B cell (primary cell): ENCODE measurements at regions not wholly inside any gene's neighbourhood (a gene's known extent, or its start where the extent isn't known, plus 50 kb on each side); places are given as distances from the start of the nearest gene placed in this dataset.

Experiments used
- ATAC-seq: fragments of 200-7000 bp; cut with Tn5 transposase; one replicate; pipeline ENCODE4 v1.10.0; 2021; ENCODE audit warnings: low read depth, mild to moderate bottlenecking, moderate number of reproducible peaks, moderate library complexity
- CTCF ChIA-PET: fragments of 350-600 bp; sonication (Branson Sonifier 250); formaldehyde crosslinking; loops from one replicate; lab custom pipeline; 2021; ENCODE audit warnings: antibody characterized with exemption, inconsistent platforms; lab: Charles Lee
- POLR2A ChIA-PET: fragments of 350-600 bp; sonication (Branson Sonifier 250); formaldehyde crosslinking; loops from one replicate; lab custom pipeline; 2021; ENCODE audit warnings: antibody characterized with exemption; lab: Charles Lee
- DNase-seq: peaks from one replicate; pipeline ENCODE4 v3.0.0; 2013
- H2AFZ ChIP-seq: 2 replicates; pipeline ENCODE4 v1.6.1; 2012; ENCODE audit warnings: mild to moderate bottlenecking, low read depth, low read length; ENCODE audit not compliant: insufficient read depth, poor library complexity, severe bottlenecking
- H3K27ac ChIP-seq, 2 donors: 1 replicate in 1 of 2; 2 replicates in 1 of 2; pipeline ENCODE4 v1.5.1; 2012 to 2013; ENCODE audit warnings: low read length in 2 of 2, mild to moderate bottlenecking in 2 of 2, moderate library complexity in 1 of 2
- H3K27me3 ChIP-seq, 4 experiments: fragments of 200-600 bp in 1 of 4; sonication (generic) in 1 of 4; replicated peaks in 1 of 4; 1 replicate in 2 of 4; 2 replicates in 2 of 4; pipeline versions ENCODE4 v1.6.1 to v1.7.0; 2013 to 2016; ENCODE audit warnings: low read length in 3 of 4, mild to moderate bottlenecking in 2 of 4, mixed read lengths in 1 of 4, moderate library complexity in 1 of 4; ENCODE audit not compliant: insufficient read depth in 4 of 4, control insufficient read depth in 3 of 4; ENCODE audit errors: control extremely low read depth in 1 of 4
- H3K36me3 ChIP-seq, 2 experiments: replicated peaks in 1 of 2; 1 replicate in 1 of 2; 2 replicates in 1 of 2; pipeline versions ENCODE4 v1.6.1 to v1.7.1; 2013; ENCODE audit warnings: low read length in 1 of 2; ENCODE audit not compliant: insufficient read depth in 2 of 2, control insufficient read depth in 1 of 2; ENCODE audit errors: control extremely low read depth in 1 of 2, extremely low read depth in 1 of 2
- H3K4me1 ChIP-seq, 2 donors: fragments of 200-600 bp in 1 of 2; sonication (generic) in 1 of 2; 1 replicate in 1 of 2; 2 replicates in 1 of 2; pipeline versions ENCODE4 v1.5.1 to v1.6.1; 2013 to 2017; ENCODE audit warnings: low read length in 2 of 2; ENCODE audit not compliant: control insufficient read depth in 2 of 2, insufficient read depth in 2 of 2
- H3K4me2 ChIP-seq: replicated peaks from 2 replicates; pipeline ENCODE3; 2012; ENCODE audit warnings: mild to moderate bottlenecking, low read depth, low read length; ENCODE audit not compliant: poor library complexity, severe bottlenecking
- H3K4me3 ChIP-seq, 5 experiments: fragments of 200-600 bp in 1 of 5; sonication (generic) in 1 of 5; 1 replicate in 3 of 5; 2 replicates in 2 of 5; pipeline versions ENCODE4 v1.5.1 to v1.7.0; 2011 to 2016; ENCODE audit warnings: low read length in 4 of 5, mild to moderate bottlenecking in 4 of 5, low read depth in 2 of 5, control low read depth in 1 of 5, moderate library complexity in 1 of 5; ENCODE audit not compliant: insufficient read depth in 1 of 5; ENCODE audit errors: control extremely low read depth in 1 of 5, extremely low read depth in 1 of 5
- H3K79me2 ChIP-seq: fragments of 200-600 bp; sonication (generic); one replicate; pipeline ENCODE4 v1.6.0; 2016; ENCODE audit warnings: low read length; ENCODE audit not compliant: control insufficient read depth, insufficient read depth
- H3K9ac ChIP-seq: fragments of 200-600 bp; sonication (generic); 2 replicates; pipeline ENCODE4 v1.6.1; 2017; ENCODE audit warnings: mild to moderate bottlenecking, low read length, moderate library complexity
- H3K9me3 ChIP-seq, 3 donors: one replicate each; pipeline versions ENCODE4 v1.6.1 to v1.7.1; 2013; ENCODE audit warnings: low read length in 2 of 3; ENCODE audit not compliant: control insufficient read depth in 2 of 3, insufficient read depth in 1 of 3; ENCODE audit errors: control extremely low read depth in 1 of 3
- H4K20me1 ChIP-seq: 2 replicates; pipeline ENCODE4 v1.6.0; 2012; ENCODE audit warnings: mild to moderate bottlenecking, low read length; ENCODE audit not compliant: insufficient read depth, control insufficient read depth, poor library complexity, severe bottlenecking
- H3K27ac Mint-ChIP-seq: one replicate; pipeline ENCODE4 v1.8.0; 2021; ENCODE audit warnings: mixed read lengths
- H3K27me3 Mint-ChIP-seq: one replicate; pipeline ENCODE4 v1.8.0; 2021; ENCODE audit warnings: mixed read lengths
- H3K4me1 Mint-ChIP-seq: one replicate; pipeline ENCODE4 v1.8.0; 2021; ENCODE audit warnings: mixed read lengths
- H3K4me3 Mint-ChIP-seq: one replicate; pipeline ENCODE4 v1.8.0; 2021; ENCODE audit warnings: mixed read lengths
- H3K9me3 Mint-ChIP-seq: one replicate; pipeline ENCODE4 v1.8.0; 2022; ENCODE audit warnings: mixed read lengths; ENCODE audit not compliant: insufficient read depth
- CTCF ChIP-seq: fragments of 200-600 bp; IDR thresholded peaks from one replicate; pipeline ENCODE4 v1.8.0; 2022; ENCODE audit warnings: antibody characterized with exemption, mild to moderate bottlenecking
- EZH2 ChIP-seq: IDR thresholded peaks from 2 replicates; pipeline ENCODE4 v1.6.1; 2012; ENCODE audit warnings: borderline replicate concordance, low read depth, mild to moderate bottlenecking, moderate library complexity, low read length; ENCODE audit not compliant: insufficient read depth, poor library complexity, severe bottlenecking
- WGBS: methylation state at CpG from one replicate; pipeline ENCODE4 v1.1.5; 2013; ENCODE audit warnings: missing lambda C conversion rate; ENCODE audit not compliant: insufficient coverage; 5-methylcytosine and 5-hydroxymethylcytosine counted together
- intact Hi-C: fragments of 100-400 bp; cut with micrococcal nuclease; formaldehyde crosslinking; loops from one replicate; pipeline ENCODE4 v1.10.0; 2022

GRCh38 chr3:144052275-144052674 lies 80.7 kb downstream of the DIPK2A start:
- Histone ChIP-seq H4K20me1 (no peaks in the 10 kb centered on the region), H3K27ac (no peak overlapping the region), H3K36me3 (no peaks in the 10 kb centered on the region), H3K4me1 (no peaks in the 10 kb centered on the region), H3K4me2 (no peak overlapping the region), H2AFZ (no peak overlapping the region), H3K27me3 (no peaks in the 10 kb centered on the region), H3K79me2 (no peaks in the 10 kb centered on the region), H3K4me3 (no peak overlapping the region), H3K9ac (no peak overlapping the region), H3K9me3 (no peaks in the 10 kb centered on the region)
- ChIA-PET CTCF (no interaction called here), POLR2A (no interaction called here)
- no peaks in the 10 kb centered on the region for H3K4me1 Mint-ChIP-seq
- no peak for ATAC-seq
- no peak for DNase-seq
- no peaks in the 10 kb centered on the region for H3K9me3 Mint-ChIP-seq
- no peak overlapping the region for H3K4me3 Mint-ChIP-seq
- intact Hi-C loops: no loop called here
- H3K27ac Mint-ChIP-seq: no peak overlapping the region
- TF ChIP-seq CTCF (no peak), EZH2 (no peak)
- no peaks in the 10 kb centered on the region for H3K27me3 Mint-ChIP-seq

- POLR2A ChIA-PET: no interaction called here
- WGBS: no CpG with 5 or more reads among the region's 1 CpG
- Histone ChIP-seq H3K36me3 (no peaks in the 10 kb centered on the region), H4K20me1 (no peaks in the 10 kb centered on the region), H3K27me3 (no peaks in the 10 kb centered on the region), H3K79me2 (no peaks in the 10 kb centered on the region), H2AFZ (no peak overlapping the region), H3K4me2 (no peak overlapping the region), H3K4me1 (no peaks in the 10 kb centered on the region), H3K9ac (no peak overlapping the region), H3K4me3 (no peak overlapping the region), H3K27ac (no peak overlapping the region), H3K9me3 (no peaks in the 10 kb centered on the region)
- CTCF ChIA-PET: no interaction called here
- intact Hi-C loops: no loop called here
- no peak for DNase-seq
- Mint-ChIP-seq H3K27ac (no peak overlapping the region), H3K4me1 (no peaks in the 10 kb centered on the region), H3K9me3 (no peaks in the 10 kb centered on the region), H3K27me3 (no peaks in the 10 kb centered on the region), H3K4me3 (no peak overlapping the region)
- no peak for ATAC-seq
- no peak for TF ChIP-seq EZH2
- no peak for TF ChIP-seq CTCF
Observed at GRCh38 chr3:144053121-144053520, 81.5 kb downstream of the DIPK2A start.
